HUES64 (cell line): ENCODE measurements at regions not wholly inside any gene's neighbourhood (a gene's known extent, or its start where the extent isn't known, plus 50 kb on each side); places are given as distances from the start of the nearest gene placed in this dataset.
"Not testable (repeated sequence)": the region's sequence is repeated elsewhere in the genome, so short reads cannot be mapped to it uniquely, and the experiment has no call there.

Experiments
- H3K27ac ChIP-seq: 2 replicates; pipeline ENCODE4 v1.7.0; 2013; ENCODE audit warnings: low read depth, low read length, inconsistent platforms
- H3K27me3 ChIP-seq: 2 replicates; pipeline ENCODE4 v1.6.1; 2013; ENCODE audit warnings: mild to moderate bottlenecking, low read length; ENCODE audit not compliant: insufficient read depth
- H3K36me3 ChIP-seq: 2 replicates; pipeline ENCODE4 v1.6.1; 2013; ENCODE audit warnings: mild to moderate bottlenecking, low read length; ENCODE audit not compliant: insufficient read depth
- H3K4me1 ChIP-seq: 2 replicates; pipeline ENCODE4 v1.6.1; 2013; ENCODE audit warnings: mild to moderate bottlenecking, low read length, moderate library complexity; ENCODE audit not compliant: insufficient read depth
- H3K4me3 ChIP-seq: 2 replicates; pipeline ENCODE4 v1.5.1; 2013; ENCODE audit warnings: mild to moderate bottlenecking, low read length, moderate library complexity
- H3K9ac ChIP-seq: 2 replicates; pipeline ENCODE4 v1.6.1; 2013; ENCODE audit warnings: mild to moderate bottlenecking, low read depth, low read length
- H3K9me3 ChIP-seq: 2 replicates; pipeline ENCODE4 v1.6.1; 2013; ENCODE audit warnings: low read depth, low read length; ENCODE audit not compliant: insufficient read depth
- WGBS: fragments of 150-250, 120-280 bp; methylation state at CpG from one replicate; pipeline ENCODE4 v1.1.7; 2013; ENCODE audit warnings: missing lambda C conversion rate; 5-methylcytosine and 5-hydroxymethylcytosine counted together

DNA sequence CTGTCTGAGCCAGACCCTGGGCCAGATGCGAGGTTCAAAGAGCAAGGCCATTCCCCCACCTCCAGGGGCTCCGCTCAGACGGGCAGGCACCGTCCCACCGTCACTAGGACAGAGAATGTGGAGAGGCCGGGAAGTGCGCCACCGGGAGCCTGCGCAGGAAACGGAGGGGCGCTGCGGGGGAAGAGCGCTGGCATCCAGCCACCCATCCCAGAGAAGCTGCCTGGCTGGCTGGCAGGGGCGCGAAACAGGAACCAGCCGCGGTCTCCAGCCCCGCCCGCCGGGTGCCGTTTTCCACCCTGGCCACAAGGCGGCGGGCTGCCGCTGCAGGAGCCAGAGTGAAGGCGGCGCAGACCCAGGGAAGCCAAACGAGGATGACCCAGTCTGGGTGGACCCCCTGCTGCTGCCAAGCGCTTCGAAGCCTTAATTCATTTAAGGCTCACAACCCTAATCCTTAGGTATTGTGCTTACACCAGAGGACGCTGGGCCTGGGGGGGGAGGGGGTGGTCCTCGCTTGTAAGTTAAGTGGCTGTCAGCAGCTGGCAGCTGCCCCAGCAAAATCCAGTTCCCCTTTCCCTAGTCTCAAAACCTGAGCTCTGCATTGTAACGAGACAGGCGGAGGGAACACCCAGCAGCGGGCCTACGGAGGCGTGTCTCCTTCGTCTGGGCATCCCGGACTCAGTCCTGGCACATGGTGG, 114.8 kb upstream of the SMURF2 start:
- not testable (repeated sequence) for H3K9me3 ChIP-seq, H3K36me3 ChIP-seq, H3K4me1 ChIP-seq, H3K27ac ChIP-seq, H3K9ac ChIP-seq
- peaks cover 70% of the 10 kb centered on the region for H3K27me3 ChIP-seq
- H3K4me3 ChIP-seq = peak overlapping the region; percentile 35
- 2% methylated on average over 36 of the region's 38 CpGs for WGBS

GRCh38 chr17:64775701-64776570, 113.8 kb upstream of the SMURF2 start:
- H3K9me3 ChIP-seq = no peaks in the 10 kb centered on the region
- H3K27ac ChIP-seq = no peak overlapping the region
- H3K4me3 ChIP-seq = no peak overlapping the region
- 84% methylated on average over 14 of the region's 15 CpGs for WGBS
- H3K4me1 ChIP-seq = peaks cover 5% of the 10 kb centered on the region; the same call in 1 of the 2 replicates
- H3K36me3 ChIP-seq = no peaks in the 10 kb centered on the region
- peaks cover 61% of the 10 kb centered on the region for H3K27me3 ChIP-seq
- H3K9ac ChIP-seq = no peak overlapping the region

- no peaks in the 10 kb centered on the region for H3K9me3 ChIP-seq
- no peak overlapping the region for H3K4me3 ChIP-seq
- 92% methylated on average over 10 of the region's 10 CpGs for WGBS
- no peaks in the 10 kb centered on the region for H3K36me3 ChIP-seq
- H3K27ac ChIP-seq = no peak overlapping the region
- no peak overlapping the region for H3K9ac ChIP-seq
- H3K4me1 ChIP-seq = peaks cover 5% of the 10 kb centered on the region; the same call in 1 of the 2 replicates
- peaks cover 52% of the 10 kb centered on the region for H3K27me3 ChIP-seq
Measured at GRCh38 chr17:64774888-64775540, 112.9 kb upstream of the SMURF2 start.

DNA sequence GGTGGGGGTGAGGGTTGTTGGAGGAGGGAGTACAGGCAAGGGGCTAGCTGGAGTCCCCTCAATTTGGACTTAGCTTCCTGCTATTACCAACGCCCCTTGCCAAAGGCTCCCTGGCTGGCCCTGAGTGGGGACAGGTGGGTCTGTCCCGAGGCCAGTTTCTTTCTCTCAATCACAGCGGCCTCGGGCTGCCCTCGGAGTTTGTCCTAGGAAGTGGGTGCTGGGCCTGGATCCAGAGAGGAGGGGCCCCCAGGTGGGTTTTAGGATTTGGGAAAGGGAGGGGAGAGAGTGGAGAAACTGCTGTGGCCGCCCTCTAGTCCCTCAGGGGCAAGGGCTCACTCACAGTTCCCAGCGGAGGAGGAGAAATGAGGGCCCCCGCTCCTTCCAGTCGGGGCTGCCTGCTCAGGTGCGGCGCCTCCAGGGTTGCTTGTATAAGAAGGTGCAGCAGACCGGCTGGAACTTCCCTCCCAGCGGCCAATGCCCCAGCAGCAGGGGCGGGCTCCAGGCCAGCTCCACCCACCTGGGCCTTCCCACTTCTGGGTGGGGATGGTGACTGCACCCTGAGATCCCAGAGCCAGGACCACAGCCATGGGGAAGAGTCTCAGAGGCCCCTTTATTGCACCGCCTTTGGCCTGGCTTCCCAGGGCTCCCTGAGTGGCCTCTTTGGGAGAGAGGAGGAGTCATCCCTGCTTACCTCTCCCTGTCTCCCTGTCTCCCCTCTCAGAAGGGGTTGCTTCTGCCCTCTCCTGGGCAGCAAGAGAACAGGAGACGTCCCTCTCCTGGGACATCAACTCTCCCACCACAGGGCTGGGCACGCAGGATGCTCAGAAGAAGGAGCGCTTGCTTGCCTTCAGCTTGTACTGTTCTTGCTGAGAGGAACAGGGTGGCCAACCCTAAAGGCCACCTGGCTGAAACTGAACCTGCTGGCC, 112.0 kb upstream of the SMURF2 start:
- WGBS = 16% methylated on average over 18 of the region's 18 CpGs
- H3K4me3 ChIP-seq = peak overlapping the region; percentile 63
- peaks cover 5% of the 10 kb centered on the region; the same call in 1 of the 2 replicates for H3K4me1 ChIP-seq
- H3K27ac ChIP-seq = no peak overlapping the region; the same call in 1 of the 2 replicates
- peaks cover 43% of the 10 kb centered on the region for H3K27me3 ChIP-seq
- peak overlapping the region; percentile 62 for H3K9ac ChIP-seq
- H3K36me3 ChIP-seq = no peaks in the 10 kb centered on the region
- H3K9me3 ChIP-seq = no peaks in the 10 kb centered on the region

- Histone ChIP-seq H3K27ac (no peak overlapping the region), H3K36me3 (no peaks in the 10 kb centered on the region), H3K4me1 (peaks cover 5% of the 10 kb centered on the region; the same call in 1 of the 2 replicates), H3K9me3 (no peaks in the 10 kb centered on the region), H3K27me3 (peaks cover 36% of the 10 kb centered on the region), H3K9ac (peak overlapping the region; percentile 62), H3K4me3 (peak overlapping the region; percentile 63)
- 80% methylated on average over 3 of the region's 6 CpGs for WGBS
Measured at GRCh38 chr17:64773386-64773835, 111.3 kb upstream of the SMURF2 start.

- H3K27me3 ChIP-seq = peaks cover 30% of the 10 kb centered on the region
- H3K9me3 ChIP-seq = no peaks in the 10 kb centered on the region
- H3K27ac ChIP-seq = no peak overlapping the region
- no peaks in the 10 kb centered on the region for H3K36me3 ChIP-seq
- no peak overlapping the region for H3K4me3 ChIP-seq
- WGBS = 94% methylated on average over 6 of the region's 6 CpGs
- H3K9ac ChIP-seq = no peak overlapping the region
- peaks cover 5% of the 10 kb centered on the region; the same call in 1 of the 2 replicates for H3K4me1 ChIP-seq
Measured at GRCh38 chr17:64772845-64773299, 110.8 kb upstream of the SMURF2 start.

- no peak overlapping the region for H3K4me3 ChIP-seq
- WGBS = 87% methylated on average over 5 of the region's 5 CpGs
- H3K27ac ChIP-seq = no peak overlapping the region
- H3K36me3 ChIP-seq = no peaks in the 10 kb centered on the region
- H3K9me3 ChIP-seq = no peaks in the 10 kb centered on the region
- H3K9ac ChIP-seq = no peak overlapping the region
- peaks cover 24% of the 10 kb centered on the region for H3K27me3 ChIP-seq
- no peaks in the 10 kb centered on the region for H3K4me1 ChIP-seq
Measured at GRCh38 chr17:64771980-64772844, 110.1 kb upstream of the SMURF2 start.

GRCh38 chr17:64769712-64770111, 107.6 kb upstream of the SMURF2 start:
- H3K36me3 ChIP-seq = no peaks in the 10 kb centered on the region

GRCh38 chr17:64767269-64767997, 105.3 kb upstream of the SMURF2 start:
- no peak overlapping the region for H3K27ac ChIP-seq
- H3K4me1 ChIP-seq = no peaks in the 10 kb centered on the region
- H3K9ac ChIP-seq = no peak overlapping the region
- no peak overlapping the region for H3K4me3 ChIP-seq
- WGBS = 95% methylated on average over 11 of the region's 11 CpGs
- no peaks in the 10 kb centered on the region; the same call in 1 of the 2 replicates for H3K36me3 ChIP-seq
- H3K9me3 ChIP-seq = no peaks in the 10 kb centered on the region
- H3K27me3 ChIP-seq = no peaks in the 10 kb centered on the region

More at GRCh38 chr17:64769712-64770111, 107.6 kb upstream of the SMURF2 start:
- WGBS = 89% methylated on average over 7 of the region's 7 CpGs
- Histone ChIP-seq H3K9me3 (no peaks in the 10 kb centered on the region), H3K4me3 (no peak overlapping the region), H3K9ac (no peak overlapping the region), H3K27ac (no peak overlapping the region), H3K27me3 (peaks cover 3% of the 10 kb centered on the region; the same call in 1 of the 2 replicates), H3K4me1 (no peaks in the 10 kb centered on the region)
